PC-3 (cell line): ENCODE measurements at regions not wholly inside any gene's neighbourhood (a gene's known extent, or its start where the extent isn't known, plus 50 kb on each side); places are given as distances from the start of the nearest gene placed in this dataset.

Experiments used
- ATAC-seq: fragments of 200-7000 bp; cut with Tn5 transposase; 2 replicates; pipeline ENCODE4 v1.9.1; 2020; ENCODE audit warnings: mild to moderate bottlenecking, moderate library complexity
- BruUV-seq: library from RNA; stranded (reverse); fragments of 400-500 nt; replicated peaks from 2 replicates; lab custom pipeline; 2021; lab: Mats Ljungman, UMichigan
- CTCF ChIA-PET: fragments of 300-600 bp; sonication (Branson Sonifier 250); formaldehyde crosslinking; loops from one replicate; lab custom pipeline; 2022; ENCODE audit warnings: antibody characterized with exemption; lab: Charles Lee
- POLR2A ChIA-PET: fragments of 300-600 bp; sonication (Branson Sonifier 250); formaldehyde crosslinking; loops from one replicate; lab custom pipeline; 2022; ENCODE audit warnings: antibody characterized with exemption; ENCODE audit not compliant: unreplicated experiment; lab: Charles Lee
- DNase-seq: peaks from one replicate; pipeline ENCODE4 v3.0.0-alpha.2; 2015
- H2AFZ ChIP-seq: fragments of 300-600 bp; sonication (generic); 2 replicates; pipeline ENCODE4 v1.6.0; 2016; ENCODE audit warnings: antibody characterized with exemption, low read length
- H3F3A ChIP-seq: fragments of 300-600 bp; sonication (generic); one replicate; pipeline ENCODE4 v1.6.0; 2017; ENCODE audit warnings: antibody characterized with exemption, low read length, control low read depth, mild to moderate bottlenecking; ENCODE audit not compliant: unreplicated experiment
- H3K27ac ChIP-seq: fragments of 300-600 bp; sonication (generic); 2 replicates; pipeline ENCODE4 v1.5.1; 2016; ENCODE audit warnings: mild to moderate bottlenecking, low read length
- H3K27me3 ChIP-seq: fragments of 300-600 bp; sonication (generic); 2 replicates; pipeline ENCODE4 v1.6.1; 2016; ENCODE audit warnings: low read length, mixed read lengths
- H3K36me3 ChIP-seq: fragments of 300-600 bp; sonication (generic); 2 replicates; pipeline ENCODE4 v1.6.1; 2016; ENCODE audit warnings: low read depth, mixed run types, low read length, mixed read lengths
- H3K4me1 ChIP-seq: fragments of 300-600 bp; sonication (generic); 2 replicates; pipeline ENCODE4 v1.5.1; 2016; ENCODE audit warnings: low read length; ENCODE audit not compliant: insufficient read depth
- H3K4me2 ChIP-seq: fragments of 300-600 bp; sonication (generic); 2 replicates; pipeline ENCODE4 v1.6.0; 2016; ENCODE audit warnings: low read length
- H3K4me3 ChIP-seq: fragments of 300-600 bp; sonication (generic); 2 replicates; pipeline ENCODE4 v1.5.1; 2016; ENCODE audit warnings: mild to moderate bottlenecking, low read length, mixed read lengths
- H3K79me2 ChIP-seq: fragments of 300-600 bp; sonication (generic); 2 replicates; pipeline ENCODE4 v1.6.1; 2017; ENCODE audit warnings: low read length, mixed read lengths
- H3K9ac ChIP-seq: fragments of 300-600 bp; sonication (generic); 2 replicates; pipeline ENCODE4 v1.6.0; 2016; ENCODE audit warnings: mild to moderate bottlenecking, low read length
- H3K9me2 ChIP-seq: fragments of 300-600 bp; sonication (generic); replicated peaks from 2 replicates; pipeline ENCODE4 v1.6.1; 2016; ENCODE audit warnings: mixed run types, low read length, mixed read lengths
- H3K9me3 ChIP-seq: fragments of 300-600 bp; sonication (generic); 2 replicates; pipeline ENCODE4 v1.6.1; 2016; ENCODE audit warnings: low read length, mixed read lengths
- H4K20me1 ChIP-seq: fragments of 300-600 bp; sonication (generic); 2 replicates; pipeline ENCODE4 v1.6.1; 2016; ENCODE audit warnings: low read length, mixed read lengths
- CTCF ChIP-seq: fragments of 300-600 bp; sonication (generic); conservative IDR thresholded peaks from 2 replicates; pipeline ENCODE4 v1.5.1; 2017; ENCODE audit warnings: antibody characterized with exemption, low read depth, mild to moderate bottlenecking, low read length
- EZH2 ChIP-seq: fragments of 300-600 bp; sonication (generic); IDR thresholded peaks from one replicate; pipeline ENCODE4 v1.6.1; 2017; ENCODE audit warnings: antibody characterized with exemption, mild to moderate bottlenecking, low read length; ENCODE audit not compliant: unreplicated experiment
- EZH2phosphoT487 ChIP-seq: fragments of 300-600 bp; sonication (generic); IDR thresholded peaks from 2 replicates; pipeline ENCODE4 v1.6.1; 2018; ENCODE audit warnings: mild to moderate bottlenecking, antibody characterized with exemption, low read length, borderline replicate concordance
- intact Hi-C: fragments of 100-400 bp; cut with micrococcal nuclease; formaldehyde crosslinking; loops from 2 replicates; pipeline ENCODE4 v1.9.0; 2023

- Histone ChIP-seq H3K9ac (no peak overlapping the region), H3K4me2 (peak overlapping the region; percentile 38; the same call in 1 of the 2 replicates)
- peak; percentile 91 for DNase-seq
Observed at GRCh38 chr9:13750061-13750460, 470.6 kb upstream of the MPDZ start.

GRCh38 chr9:13746876-13747275 lies 467.4 kb upstream of the MPDZ start:
- H3K9me2 ChIP-seq = no peaks in the 10 kb centered on the region
- no peaks in the 10 kb centered on the region for H3F3A ChIP-seq
- no peak overlapping the region for H3K4me3 ChIP-seq
- H4K20me1 ChIP-seq = no peaks in the 10 kb centered on the region
- POLR2A ChIA-PET = no interaction called here
- DNase-seq (no peak), ATAC-seq (no peak)
- BruUV-seq = no TSS peak
- H3K9ac ChIP-seq = no peak overlapping the region
- no peaks in the 10 kb centered on the region for H3K79me2 ChIP-seq
- CTCF ChIA-PET = no interaction called here
- intact Hi-C loops = no loop called here
- TF ChIP-seq CTCF = no peak
- no peak for TF ChIP-seq EZH2phosphoT487
- TF ChIP-seq EZH2 = no peak
- no peak overlapping the region for H3K27ac ChIP-seq
- peaks cover 19% of the 10 kb centered on the region for H3K4me1 ChIP-seq
- H3K9me3 ChIP-seq = no peaks in the 10 kb centered on the region
- H2AFZ ChIP-seq = no peak overlapping the region
- no peak overlapping the region for H3K4me2 ChIP-seq
- H3K36me3 ChIP-seq = no peaks in the 10 kb centered on the region
- H3K27me3 ChIP-seq = no peaks in the 10 kb centered on the region

More at GRCh38 chr9:13750061-13750460, 470.6 kb upstream of the MPDZ start:
- Histone ChIP-seq H2AFZ (no peak overlapping the region), H3K4me1 (peaks cover 19% of the 10 kb centered on the region), H3K27me3 (no peaks in the 10 kb centered on the region), H3K9me3 (no peaks in the 10 kb centered on the region), H4K20me1 (no peaks in the 10 kb centered on the region), H3F3A (no peaks in the 10 kb centered on the region), H3K79me2 (no peaks in the 10 kb centered on the region), H3K27ac (peak overlapping the region; percentile 87), H3K36me3 (no peaks in the 10 kb centered on the region), H3K9me2 (no peaks in the 10 kb centered on the region), H3K4me3 (no peak overlapping the region)
- peak; percentile 91 for ATAC-seq
- no TSS peak for BruUV-seq
- no peak for TF ChIP-seq EZH2
- no peak for TF ChIP-seq CTCF
- no peak for TF ChIP-seq EZH2phosphoT487
- CTCF ChIA-PET = no interaction called here
- POLR2A ChIA-PET = no interaction called here
- intact Hi-C loops = no loop called here

- POLR2A ChIA-PET = no interaction called here
- intact Hi-C loops = no loop called here
- DNase-seq (no peak), ATAC-seq (no peak)
- Histone ChIP-seq H3K4me2 (no peak overlapping the region), H3K4me1 (peaks cover under 1% of the 10 kb centered on the region), H3K9me3 (no peaks in the 10 kb centered on the region), H3K9me2 (no peaks in the 10 kb centered on the region), H3K36me3 (no peaks in the 10 kb centered on the region), H3K4me3 (no peak overlapping the region), H4K20me1 (no peaks in the 10 kb centered on the region), H3K79me2 (no peaks in the 10 kb centered on the region), H3K9ac (no peak overlapping the region), H2AFZ (no peak overlapping the region), H3F3A (no peaks in the 10 kb centered on the region), H3K27me3 (no peaks in the 10 kb centered on the region), H3K27ac (no peak overlapping the region)
- TF ChIP-seq EZH2 (no peak), CTCF (no peak), EZH2phosphoT487 (no peak)
- CTCF ChIA-PET = no interaction called here
- BruUV-seq = no TSS peak
Observed at GRCh38 chr9:13744261-13744901, 464.9 kb upstream of the MPDZ start.
